GDM1 (cell line): ENCODE measurements at regions not wholly inside any gene's neighbourhood (a gene's known extent, or its start where the extent isn't known, plus 50 kb on each side); places are given as distances from the start of the nearest gene placed in this dataset.
"Not testable (repeated sequence)": the region's sequence is repeated elsewhere in the genome, so short reads cannot be mapped to it uniquely, and the experiment has no call there.

Source experiments
- DNase-seq: peaks from one replicate; lab custom pipeline; 2025; lab: John Stamatoyannopoulos, UW

DNA sequence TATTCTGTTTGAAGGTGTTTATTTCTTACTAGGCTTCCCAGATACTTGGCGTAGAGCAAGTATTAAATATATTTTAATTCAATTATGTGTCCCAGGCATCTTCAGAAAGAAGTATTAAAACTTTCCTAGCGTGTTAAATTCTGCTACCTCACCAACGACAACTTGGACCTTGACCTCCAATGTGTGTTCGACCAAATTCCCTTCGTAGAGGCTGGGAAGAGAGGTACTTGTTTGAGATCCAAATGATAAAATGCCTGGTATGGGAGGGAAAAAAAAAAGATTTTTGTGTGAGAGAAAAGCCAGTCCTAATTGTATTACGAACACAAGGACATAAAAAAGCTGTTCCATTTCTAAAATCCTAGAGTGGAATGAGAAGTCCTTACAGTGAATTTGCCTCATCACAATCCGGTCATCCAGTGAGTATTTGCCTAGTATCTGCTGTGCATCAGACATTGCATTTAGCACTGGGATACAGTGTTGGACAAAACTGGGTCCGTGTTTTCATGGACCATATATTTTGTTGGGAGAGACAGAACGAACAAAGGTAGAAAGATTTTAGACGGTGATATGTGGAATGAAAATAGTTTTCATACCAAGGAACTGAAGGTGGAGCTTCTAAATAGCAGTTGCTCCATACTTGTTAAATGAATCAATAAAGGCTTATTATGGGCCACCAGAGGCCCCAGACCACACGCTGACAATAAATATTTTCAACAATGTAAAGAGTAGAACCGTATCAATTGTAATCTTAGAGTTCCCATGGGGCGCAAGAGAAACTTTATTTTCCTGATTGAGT is 103.1 kb downstream of the KIF4B start:
- no peak for DNase-seq

DNA sequence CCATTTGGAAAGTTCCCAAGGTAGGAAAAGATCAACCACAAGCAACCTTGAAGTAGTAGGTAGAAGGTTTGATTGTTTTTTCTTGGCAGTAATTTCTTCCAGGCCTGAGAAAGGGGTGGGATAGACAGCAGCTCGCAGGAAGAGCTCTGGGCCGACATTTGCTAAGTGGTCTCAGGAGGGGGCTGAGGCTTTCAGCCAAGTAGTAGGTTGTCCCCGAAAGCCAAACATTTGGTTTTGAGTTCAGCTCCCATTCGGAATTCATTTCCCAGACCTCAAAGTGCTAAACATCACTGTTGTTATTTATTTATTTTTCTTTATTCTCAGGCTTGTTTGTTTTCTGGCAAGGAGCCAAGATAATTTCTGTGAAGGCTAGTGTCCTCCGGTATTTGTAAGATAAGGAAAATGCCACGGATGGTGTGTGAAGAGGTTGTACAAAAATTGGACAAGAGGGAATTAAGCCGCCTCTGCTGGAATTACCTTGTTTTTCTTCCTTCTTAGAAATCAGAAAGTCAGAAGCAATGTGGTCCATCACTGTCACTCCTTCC is 112.1 kb downstream of the KIF4B start:
- DNase-seq, result no peak

DNA sequence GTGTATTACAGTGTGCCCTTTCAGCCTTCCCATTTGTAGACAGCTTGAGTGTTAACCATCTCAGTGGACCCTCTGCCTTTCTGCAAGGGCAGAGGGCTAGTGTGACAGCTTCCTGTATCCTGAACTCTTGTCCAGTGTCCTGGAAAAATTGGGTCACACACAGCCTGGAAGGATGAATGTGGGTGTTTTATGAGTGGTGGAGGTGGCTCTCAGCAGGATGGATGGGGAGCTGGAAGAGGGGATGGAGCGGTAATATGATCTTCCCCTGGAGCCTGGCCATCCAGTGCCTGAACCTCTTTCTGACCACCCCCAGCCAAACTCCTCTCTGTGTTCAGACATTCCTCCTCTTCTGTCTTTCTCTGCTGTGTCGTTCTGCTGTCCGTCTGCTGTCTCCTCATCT is 113.0 kb downstream of the KIF4B start:
- DNase-seq, result no peak

DNA sequence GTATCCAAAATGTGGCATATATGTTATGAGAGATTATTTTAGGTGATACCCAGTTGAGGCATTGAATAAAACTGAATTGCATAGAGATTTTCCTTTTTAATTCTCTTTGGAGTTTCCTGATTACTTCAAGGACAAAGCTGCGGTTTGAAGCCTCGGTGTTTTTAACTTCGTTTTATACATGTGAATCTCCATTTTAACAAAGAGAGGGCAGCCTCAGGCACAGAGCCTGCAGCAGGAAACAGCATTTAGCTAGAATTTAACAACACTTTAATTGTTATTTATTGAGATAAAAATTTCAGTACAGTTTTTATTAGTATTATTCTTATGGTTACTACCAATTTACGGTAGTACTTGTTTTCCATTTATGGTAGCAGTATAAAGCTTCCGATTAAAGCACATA is 114.0 kb downstream of the KIF4B start:
- no peak for DNase-seq

DNA sequence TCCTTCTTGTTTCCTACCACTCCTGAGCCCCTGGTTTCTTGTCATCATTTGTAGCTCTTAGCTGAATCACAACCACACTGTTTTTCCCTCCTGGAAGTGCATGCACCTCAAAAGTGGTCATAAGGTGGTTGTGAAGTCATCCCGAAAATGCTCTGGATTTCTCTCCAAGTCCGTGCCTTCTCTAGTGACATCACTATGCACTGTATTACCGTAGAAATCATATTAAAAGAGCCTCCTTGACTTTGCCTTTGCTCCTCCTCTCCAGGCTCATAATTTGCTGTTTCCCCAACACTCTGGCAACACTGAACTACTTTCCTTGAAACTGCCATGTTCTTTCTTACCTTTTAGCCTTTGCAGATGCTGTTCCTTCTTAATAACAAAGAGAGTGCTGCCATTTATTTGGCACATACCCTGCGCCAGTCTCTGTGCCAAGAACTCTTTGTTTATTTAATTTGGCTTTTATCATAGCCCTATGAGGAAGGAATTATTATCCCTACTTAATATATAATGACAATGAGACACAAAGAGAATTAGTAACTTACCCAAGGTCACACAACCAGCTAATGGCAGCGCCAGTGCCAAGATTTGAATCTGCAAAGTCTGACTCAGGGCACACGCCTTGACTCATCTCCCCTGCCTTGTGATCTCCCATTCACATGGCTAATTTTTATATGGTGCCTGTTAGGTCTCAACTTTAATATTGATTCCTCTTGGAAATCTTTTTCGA is 115.4 kb downstream of the KIF4B start:
- no peak for DNase-seq

DNA sequence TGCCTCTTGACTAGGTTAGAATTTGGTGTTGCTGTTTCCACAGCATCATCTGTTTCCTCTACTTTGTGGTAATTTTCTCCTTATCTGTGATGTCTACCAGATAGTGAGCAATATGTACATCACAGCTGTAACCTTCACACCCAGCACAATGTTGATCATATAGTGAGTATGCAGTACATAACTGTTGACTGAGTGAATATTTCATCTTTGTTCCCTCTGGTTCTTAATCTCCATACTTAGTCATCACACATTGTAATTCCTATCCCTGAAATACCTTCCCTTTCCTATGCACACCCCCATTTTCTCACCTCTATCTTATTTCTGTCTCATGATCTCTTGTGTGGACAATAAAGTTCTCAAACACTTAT is 115.9 kb downstream of the KIF4B start:
- no peak for DNase-seq

DNA sequence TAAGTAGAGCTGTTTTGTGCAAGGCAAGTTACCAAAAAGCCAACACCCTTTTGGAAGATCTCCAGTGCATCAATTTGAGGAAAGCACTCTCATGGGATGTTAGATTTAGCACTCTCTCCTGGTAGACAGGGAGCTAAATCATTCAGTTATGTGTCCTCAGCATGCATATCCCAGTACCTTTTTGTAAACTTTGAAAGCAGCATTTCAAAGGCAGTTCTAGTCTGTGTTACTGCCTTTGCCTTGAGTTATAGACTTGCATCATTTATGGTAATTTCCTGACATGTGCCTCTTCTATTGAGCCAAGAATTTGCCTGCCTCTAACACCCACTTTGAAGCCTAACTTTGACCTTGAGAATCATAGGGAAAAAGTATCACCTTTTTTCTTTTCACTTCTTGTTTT is 120.6 kb downstream of the KIF4B start:
- DNase-seq, result no peak

DNA sequence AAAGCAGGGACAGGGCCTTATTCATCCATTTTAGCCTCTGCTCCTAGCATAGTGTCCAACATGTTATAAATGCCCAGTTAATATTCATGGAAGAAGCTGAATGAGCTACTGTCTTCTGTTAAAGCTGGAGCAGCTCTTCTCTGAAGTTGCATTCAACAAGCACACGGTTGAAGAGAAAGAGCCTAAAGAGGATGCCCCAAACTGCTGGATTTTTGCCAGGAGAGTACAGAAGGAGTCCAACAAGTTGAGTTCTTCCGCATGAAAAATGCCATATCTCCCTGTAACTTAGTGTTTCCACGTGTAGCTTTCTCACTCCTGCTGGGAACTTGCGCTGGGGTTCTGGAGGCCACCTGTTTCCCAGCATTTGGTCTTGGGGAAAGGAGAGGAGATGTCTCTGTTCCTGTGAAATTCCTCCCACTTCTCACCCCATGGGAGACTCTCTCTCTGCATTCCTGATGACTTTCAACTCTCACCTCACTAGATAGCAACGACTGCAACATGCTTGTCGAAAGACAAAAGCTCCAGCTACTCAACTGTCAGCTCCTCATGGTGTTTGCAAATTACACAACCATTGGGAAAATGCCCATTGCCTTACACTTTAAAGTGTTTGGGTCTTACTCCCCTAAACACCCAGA is 122.8 kb downstream of the KIF4B start:
- no peak for DNase-seq

DNA sequence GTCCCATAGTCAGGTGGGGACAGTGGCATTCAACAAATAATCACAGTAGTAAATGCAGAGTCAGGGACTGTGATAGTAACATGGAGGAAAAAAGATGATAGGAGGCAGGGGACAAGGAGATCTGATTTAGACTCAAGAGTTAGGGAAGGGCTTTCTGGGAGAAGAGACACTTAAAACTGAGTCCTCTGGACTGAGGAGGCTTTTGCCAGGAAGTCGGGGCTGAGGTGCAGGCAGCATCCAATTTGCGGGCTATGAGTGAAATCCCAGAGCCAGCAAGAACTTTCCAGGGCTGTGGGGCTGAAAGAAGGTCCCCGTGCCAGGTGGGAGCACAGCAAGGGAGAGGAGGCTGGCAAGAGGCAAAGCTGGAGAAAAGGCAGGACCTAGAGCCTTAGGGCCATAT is 124.1 kb downstream of the KIF4B start:
- no peak for DNase-seq

DNA sequence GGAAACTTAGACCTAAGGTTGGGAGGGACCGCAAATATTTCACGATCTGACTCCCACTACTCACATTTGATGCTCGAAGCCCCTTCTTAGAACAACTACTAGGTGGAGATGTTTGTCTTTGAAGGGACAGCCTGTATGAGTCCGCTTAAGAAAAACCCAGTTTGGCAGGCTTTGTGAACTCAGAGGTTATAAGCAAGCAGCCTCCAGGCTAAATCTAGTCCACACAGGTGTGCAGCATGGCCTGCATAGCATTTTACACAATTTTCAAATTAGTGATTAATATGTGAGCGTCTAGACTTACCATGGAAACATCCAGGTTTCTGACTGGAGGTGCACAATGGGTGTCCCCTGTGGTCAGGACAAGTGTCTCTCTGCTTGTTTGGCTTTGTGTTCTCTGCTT is 127.1 kb downstream of the KIF4B start:
- no peak for DNase-seq

DNA sequence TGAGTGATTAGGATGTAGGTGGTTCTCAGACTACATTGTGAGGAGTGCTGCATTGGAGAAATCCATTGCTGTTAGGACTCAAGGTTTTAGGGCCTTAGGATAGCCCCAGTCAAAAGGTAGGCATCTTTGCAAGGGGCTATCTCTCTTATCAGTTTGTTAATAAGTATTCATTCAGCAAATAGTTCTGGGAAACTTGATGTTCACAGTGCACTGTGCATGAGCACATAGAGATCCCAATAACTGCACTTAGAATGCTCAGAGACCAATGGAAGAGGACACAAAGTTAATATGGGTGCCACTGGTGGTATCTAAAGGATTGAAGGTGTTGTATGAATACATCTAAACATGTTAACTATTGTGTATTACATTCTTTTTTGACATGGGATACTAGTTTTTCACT is 131.4 kb downstream of the KIF4B start:
- DNase-seq, result no peak

DNA sequence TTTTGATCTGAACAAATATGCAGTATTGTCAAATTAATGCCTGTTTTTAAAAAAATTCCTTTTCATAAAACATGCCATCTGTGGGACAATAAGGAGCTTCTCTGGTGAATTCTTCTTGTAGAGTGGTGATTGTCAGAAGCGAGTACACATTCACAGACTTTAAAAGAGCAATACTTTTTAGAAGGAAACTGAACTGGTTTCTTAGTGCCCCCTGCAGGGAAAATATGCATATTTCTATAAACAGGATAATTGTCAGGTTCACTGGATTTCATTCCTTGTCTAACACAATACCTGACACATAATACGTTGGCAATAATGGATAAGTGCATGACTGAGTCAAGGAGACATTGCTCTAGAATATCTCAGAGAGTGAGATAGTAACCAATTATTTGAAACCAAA is 133.7 kb downstream of the KIF4B start:
- DNase-seq, result no peak

DNA sequence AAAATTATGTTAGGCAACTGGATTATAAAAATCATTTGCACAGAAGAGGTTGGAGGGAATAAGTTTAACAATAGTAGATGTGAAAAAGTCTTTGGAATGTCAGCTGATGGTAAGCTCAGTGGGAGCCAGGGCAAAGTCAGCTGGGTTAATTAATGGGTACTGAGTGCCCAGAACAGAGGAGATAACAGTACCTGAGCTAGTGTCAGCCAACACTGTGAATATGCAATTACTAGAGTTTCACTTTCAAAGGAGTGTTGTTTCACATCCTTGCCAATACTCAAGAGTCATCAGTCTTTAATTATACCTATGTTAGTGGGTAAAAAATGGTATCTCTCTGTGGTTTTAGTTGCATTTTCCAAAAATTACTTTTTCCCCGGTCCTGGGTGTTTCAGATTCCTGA is 135.1 kb downstream of the KIF4B start:
- DNase-seq, result no peak

DNA sequence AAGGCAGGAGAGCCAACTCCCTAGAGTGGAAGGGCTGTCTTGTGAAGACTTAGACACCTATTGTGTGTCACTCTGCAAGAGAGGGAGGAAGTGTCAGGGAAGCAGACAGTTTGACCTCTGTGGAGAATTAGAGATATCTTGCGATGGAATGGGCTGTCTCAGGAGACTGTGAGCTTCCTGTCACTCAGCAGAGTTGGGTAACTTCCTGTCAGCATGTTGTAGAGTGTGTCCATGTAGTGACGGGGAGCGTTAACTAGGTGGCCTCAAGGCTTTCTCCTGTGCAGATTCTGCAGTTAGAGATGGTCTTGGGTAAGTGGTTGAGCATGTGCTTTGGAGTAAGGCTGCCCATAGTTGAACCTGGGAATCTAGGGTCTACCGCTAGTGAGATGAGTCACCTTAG is 136.5 kb downstream of the KIF4B start:
- peak; percentile 0 for DNase-seq

DNA sequence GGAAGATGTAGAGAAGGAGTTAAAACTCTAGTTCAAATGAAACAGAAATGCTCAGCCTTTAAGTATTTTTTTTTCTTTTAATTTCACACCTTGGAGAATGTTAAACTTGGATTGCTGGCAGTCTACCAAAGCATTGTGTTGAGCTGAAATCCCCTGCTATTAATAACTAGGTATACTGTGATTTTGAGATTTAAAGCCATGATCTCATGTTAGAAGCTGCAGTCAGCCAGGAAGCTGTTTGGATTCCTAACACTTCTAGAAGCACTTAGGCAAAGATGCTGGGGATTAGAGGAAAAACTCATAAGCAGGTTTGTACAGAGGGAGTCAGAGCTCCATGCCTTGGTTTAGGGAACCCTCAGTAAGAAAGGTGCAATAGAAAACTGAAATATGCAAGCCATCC is 141.4 kb downstream of the KIF4B start:
- no peak for DNase-seq

DNA sequence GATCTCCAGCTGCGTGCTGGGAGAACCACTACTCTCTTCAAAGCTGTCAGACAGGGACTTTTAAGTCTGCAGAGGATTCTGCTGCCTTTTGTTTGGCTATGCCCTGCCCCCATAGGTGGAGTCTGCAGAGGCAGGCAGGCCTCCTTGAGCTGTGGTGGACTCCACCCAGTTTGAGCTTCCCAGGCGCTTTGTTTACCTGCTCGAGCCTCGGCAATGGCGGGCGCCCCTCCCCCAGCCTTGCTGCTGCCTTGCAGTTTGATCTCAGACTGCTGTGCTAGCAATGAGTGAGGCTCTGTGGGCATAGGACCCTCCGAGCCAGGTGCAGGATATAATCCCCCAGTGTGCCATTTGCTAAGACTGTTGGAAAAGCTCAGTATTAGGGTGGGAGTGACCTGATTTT is 149.5 kb downstream of the KIF4B start:
- not testable (repeated sequence) for DNase-seq

DNA sequence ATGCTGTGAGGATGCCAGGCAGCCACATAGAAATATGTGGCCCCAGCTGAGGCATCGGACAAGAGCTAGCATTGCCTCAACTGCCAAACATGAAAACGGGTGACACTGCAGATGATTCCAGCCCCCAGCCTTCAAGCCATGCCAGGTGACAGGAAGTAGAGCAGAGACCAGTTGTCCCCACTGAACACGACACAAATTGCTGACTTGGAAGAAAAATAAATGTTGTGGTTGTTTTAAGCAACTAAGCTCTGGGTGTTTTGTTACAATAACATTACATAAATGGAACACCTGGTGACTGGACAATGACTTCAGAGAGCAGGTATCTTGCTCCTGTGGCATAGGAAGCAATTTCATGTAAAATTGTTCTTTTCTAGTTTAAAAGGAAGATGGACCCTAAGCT is 154.2 kb downstream of the KIF4B start:
- no peak for DNase-seq

DNA sequence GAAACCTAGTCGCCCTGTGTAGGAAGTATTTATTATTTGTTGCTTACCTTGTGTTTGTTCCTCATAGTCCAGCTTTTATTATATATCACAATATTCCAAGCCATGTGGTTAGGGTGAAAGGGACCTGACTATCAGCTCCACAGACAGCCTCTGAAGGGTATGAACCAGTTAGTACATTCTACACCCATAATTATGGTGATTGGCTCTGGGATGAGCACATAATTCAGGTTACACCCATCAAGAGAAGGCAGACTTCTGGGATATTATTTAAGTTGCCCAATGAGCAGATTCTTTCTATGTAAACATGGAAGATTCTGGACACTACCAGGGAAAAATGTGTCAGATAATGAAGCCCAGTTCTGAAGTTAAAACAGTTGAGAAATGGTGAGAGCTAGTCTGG is 168.0 kb downstream of the KIF4B start:
- no peak for DNase-seq

DNA sequence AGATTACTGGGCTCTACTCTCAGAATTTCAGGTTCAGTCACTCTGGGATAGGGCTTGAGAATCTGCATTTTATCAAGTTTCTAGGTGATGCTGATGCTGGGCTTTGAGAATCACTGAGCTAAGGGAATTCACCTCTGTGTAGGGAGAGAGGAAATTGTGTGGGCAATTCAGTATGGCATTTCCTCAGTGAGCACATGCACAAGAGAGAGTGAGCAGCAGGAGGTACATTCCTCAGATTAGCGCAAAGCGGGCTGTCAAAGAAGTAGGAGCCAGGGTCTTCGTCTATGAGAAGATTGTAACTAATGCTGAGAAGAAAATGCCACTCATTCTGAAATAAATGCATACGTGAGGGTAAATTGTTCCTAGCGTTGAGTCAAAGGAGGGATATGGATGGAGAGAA is 175.9 kb downstream of the KIF4B start:
- no peak for DNase-seq

DNA sequence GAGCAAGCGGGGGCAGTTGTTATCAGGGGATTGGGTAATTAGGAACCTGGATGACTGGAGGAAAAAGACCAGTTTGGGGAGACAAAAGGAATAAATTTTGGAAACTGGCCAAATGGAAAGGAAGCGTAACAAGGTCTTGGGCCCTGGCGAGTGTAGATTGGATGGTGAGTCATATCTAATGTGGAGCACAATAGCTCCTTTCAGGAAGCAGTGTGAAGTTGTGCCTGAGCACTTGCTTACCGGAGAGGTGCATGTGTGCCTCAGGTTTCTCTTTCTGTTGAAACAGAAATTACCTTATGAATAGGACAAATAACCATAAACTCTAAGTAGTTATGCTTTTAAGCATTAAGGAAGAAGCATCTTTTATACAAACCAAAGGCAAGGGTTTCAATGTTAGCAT is 176.4 kb downstream of the KIF4B start:
- no peak for DNase-seq

DNA sequence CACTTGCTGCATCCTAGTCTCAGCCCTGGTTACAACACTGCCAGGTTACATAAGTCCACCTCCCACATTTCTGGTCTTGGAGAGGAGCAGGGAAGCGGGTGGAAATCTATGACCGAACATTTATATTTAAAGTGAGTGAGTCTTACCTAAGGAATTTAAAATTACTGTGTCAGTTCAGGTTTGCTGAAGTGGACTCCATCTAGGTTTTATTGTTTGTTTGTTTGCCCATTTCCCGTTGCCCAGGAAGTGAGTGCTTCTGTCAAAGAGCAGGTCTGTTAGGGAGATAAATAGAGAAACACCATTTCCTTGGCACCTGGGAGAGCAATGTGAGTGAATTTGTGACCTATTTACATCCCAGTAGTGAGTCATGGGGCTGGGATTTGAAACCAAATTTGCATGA is 179.5 kb downstream of the KIF4B start:
- DNase-seq, result no peak

DNA sequence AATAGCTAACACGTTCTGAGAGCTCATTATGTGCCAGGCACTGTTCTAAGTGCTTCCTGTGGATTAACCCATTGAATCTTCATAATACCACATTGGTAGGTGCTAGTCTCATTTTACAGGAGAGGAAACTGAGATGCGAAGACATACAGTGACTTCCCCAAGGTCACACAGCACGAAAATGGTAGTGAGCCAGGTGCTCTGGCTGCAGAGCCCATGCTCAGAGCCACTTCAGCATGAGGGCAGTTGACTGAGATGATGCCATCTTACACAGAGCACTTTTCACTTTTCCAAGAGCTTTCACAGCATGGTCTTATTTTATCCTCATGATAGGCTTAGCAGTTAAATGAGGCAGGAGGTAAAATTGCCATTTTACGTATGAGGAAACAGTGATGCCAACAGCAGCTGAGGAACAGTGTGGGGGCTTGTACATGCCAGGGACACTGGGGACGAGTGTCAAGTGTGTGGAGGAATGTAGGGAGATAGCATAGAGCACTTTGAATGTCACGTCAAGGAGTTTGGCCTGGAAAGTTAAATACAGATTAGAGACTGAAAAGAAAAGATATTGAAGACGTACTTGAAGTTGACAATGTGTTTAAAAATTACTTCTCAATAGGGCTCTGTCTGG is 180.0 kb downstream of the KIF4B start:
- no peak for DNase-seq

DNA sequence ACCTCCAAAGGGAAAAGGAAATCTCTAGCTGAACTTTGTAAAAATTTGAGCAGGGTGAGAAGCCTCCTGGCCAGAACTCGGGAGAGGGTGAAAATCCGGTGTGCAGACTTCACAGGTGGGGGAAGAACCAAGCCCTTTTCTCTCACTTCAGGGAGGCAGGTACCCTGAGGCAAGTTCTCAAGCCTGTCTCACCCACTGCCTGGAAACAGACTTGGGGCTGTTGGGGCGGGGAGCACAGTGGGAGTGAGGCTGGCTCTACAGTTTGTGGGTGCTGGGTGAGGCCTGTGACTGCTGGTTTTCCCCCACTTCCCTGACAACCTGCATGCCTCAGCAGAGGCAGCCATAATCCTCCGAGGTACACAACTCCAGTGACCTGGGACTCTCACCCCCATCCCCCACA is 187.1 kb downstream of the KIF4B start:
- no peak for DNase-seq
